Activated T-cell treated with anti-CD3 and anti-CD28 coated beads for 1 hour (primary cell): ENCODE measurements at regions not wholly inside any gene's neighbourhood (a gene's known extent, or its start where the extent isn't known, plus 50 kb on each side); places are given as distances from the start of the nearest gene placed in this dataset.
A peak's percentile ranks its signal among the peaks of the same experiment; 100 is the strongest.

ENCODE experiments used
- DNase-seq: peaks from one replicate; pipeline ENCODE4 v3.0.0-alpha.2; 2020; ENCODE audit warnings: low read depth

GRCh38 chr2:177129610-177130009 lies 83.0 kb upstream of the HNRNPA3 start:
- no peak for DNase-seq

GRCh38 chr2:177131858-177132257 lies 80.7 kb upstream of the HNRNPA3 start:
- no peak for DNase-seq

GRCh38 chr2:177138823-177139222 lies 73.8 kb upstream of the HNRNPA3 start:
- no peak for DNase-seq

- DNase-seq = no peak
These were observed 70.7 kb upstream of the HNRNPA3 start for GRCh38 chr2:177141866-177142265.

- DNase-seq = no peak
These were observed 69.2 kb upstream of the HNRNPA3 start for GRCh38 chr2:177143444-177143843.

- no peak for DNase-seq
These were observed 65.4 kb upstream of the HNRNPA3 start for GRCh38 chr2:177147093-177147694.

- DNase-seq = no peak
These were observed 64.7 kb upstream of the HNRNPA3 start for GRCh38 chr2:177147834-177148445.

- peak; percentile 67 for DNase-seq
These were observed 64.0 kb upstream of the HNRNPA3 start for GRCh38 chr2:177148477-177149154.

- no peak for DNase-seq
These were observed 63.5 kb upstream of the HNRNPA3 start for GRCh38 chr2:177149155-177149503.

- DNase-seq = no peak
These were observed 58.8 kb upstream of the HNRNPA3 start for GRCh38 chr2:177153805-177154204.

- no peak for DNase-seq
These were observed 57.8 kb upstream of the HNRNPA3 start for GRCh38 chr2:177154809-177155208.

- DNase-seq = no peak
These were observed 57.0 kb upstream of the HNRNPA3 start for GRCh38 chr2:177155631-177156030.

- DNase-seq = no peak
These were observed 50.7 kb upstream of the HNRNPA3 start for GRCh38 chr2:177161741-177162460.
